HG03108 (cell line): ENCODE measurements at regions not wholly inside any gene's neighbourhood (a gene's known extent, or its start where the extent isn't known, plus 50 kb on each side); places are given as distances from the start of the nearest gene placed in this dataset.

Experiments
- ATAC-seq: cut with Tn5 transposase; IDR thresholded peaks from one replicate; pipeline ENCODE4 v1.9.1; 2021; ENCODE audit warnings: moderate library complexity; ENCODE audit not compliant: unreplicated experiment

- ATAC-seq = no peak
Observed at GRCh38 chr10:4691301-4691700, 134.7 kb upstream of the AKR1E2 start.

GRCh38 chr10:4688601-4689000 lies 137.4 kb upstream of the AKR1E2 start:
- ATAC-seq = no peak

- ATAC-seq = no peak
Observed at GRCh38 chr10:4688168-4688567, 137.8 kb upstream of the AKR1E2 start.

- no peak for ATAC-seq
Observed at GRCh38 chr10:4687397-4687796, 138.6 kb upstream of the AKR1E2 start.

GRCh38 chr10:4686644-4686996 lies 139.4 kb upstream of the AKR1E2 start:
- ATAC-seq = no peak

GRCh38 chr10:4685904-4686643 lies 139.9 kb upstream of the AKR1E2 start:
- no peak for ATAC-seq

GRCh38 chr10:4685491-4685890 lies 140.5 kb upstream of the AKR1E2 start:
- no peak for ATAC-seq

- ATAC-seq = no peak
Observed at GRCh38 chr10:4684434-4684833, 141.6 kb upstream of the AKR1E2 start.

GRCh38 chr10:4683838-4684237 lies 142.2 kb upstream of the AKR1E2 start:
- ATAC-seq = no peak

GRCh38 chr10:4683137-4683536 lies 142.9 kb upstream of the AKR1E2 start:
- no peak for ATAC-seq

- ATAC-seq = no peak
Observed at GRCh38 chr10:4678951-4679671, 146.9 kb upstream of the AKR1E2 start.

GRCh38 chr10:4678023-4678950 lies 147.7 kb upstream of the AKR1E2 start:
- no peak for ATAC-seq

- ATAC-seq = no peak
Observed at GRCh38 chr10:4677296-4678021, 148.5 kb upstream of the AKR1E2 start.

GRCh38 chr10:4676566-4676965 lies 149.4 kb upstream of the AKR1E2 start:
- no peak for ATAC-seq

GRCh38 chr10:4675808-4676207 lies 150.2 kb upstream of the AKR1E2 start:
- no peak for ATAC-seq

- ATAC-seq = no peak
Observed at GRCh38 chr10:4673279-4674040, 152.5 kb upstream of the AKR1E2 start.

GRCh38 chr10:4672201-4672600 lies 153.8 kb upstream of the AKR1E2 start:
- no peak for ATAC-seq

GRCh38 chr10:4671451-4672145 lies 154.4 kb upstream of the AKR1E2 start:
- ATAC-seq = no peak

GRCh38 chr10:4670737-4671136 lies 155.3 kb upstream of the AKR1E2 start:
- no peak for ATAC-seq

GRCh38 chr10:4669585-4669984 lies 156.4 kb upstream of the AKR1E2 start:
- no peak for ATAC-seq
